HG02970 (cell line): ENCODE measurements at regions not wholly inside any gene's neighbourhood (a gene's known extent, or its start where the extent isn't known, plus 50 kb on each side); places are given as distances from the start of the nearest gene placed in this dataset.

ENCODE experiments used
- ATAC-seq: cut with Tn5 transposase; IDR thresholded peaks from one replicate; pipeline ENCODE4 v1.9.1; 2021; ENCODE audit warnings: mild to moderate bottlenecking, moderate library complexity, moderate number of reproducible peaks; ENCODE audit not compliant: unreplicated experiment, low FRiP score

DNA sequence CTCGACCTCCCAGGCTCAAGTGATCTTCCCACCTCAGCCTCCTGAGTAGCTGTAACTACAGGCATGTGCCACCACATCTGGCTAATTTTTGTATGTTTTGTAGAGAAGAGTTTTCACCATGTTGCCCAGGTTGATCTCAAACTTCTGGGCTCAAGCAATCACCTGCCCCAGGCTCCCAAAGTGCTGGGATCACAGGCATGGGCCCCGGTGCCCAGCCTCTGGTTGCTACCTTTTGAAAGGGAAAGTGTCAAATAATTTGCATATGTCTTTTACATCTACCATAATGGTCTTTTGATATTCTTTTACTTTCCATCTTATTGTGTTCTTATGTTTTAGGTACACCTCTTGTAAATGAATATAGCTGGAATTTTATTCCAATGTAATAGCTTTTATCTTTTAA, 263.1 kb upstream of the FN1 start:
- no peak for ATAC-seq

DNA sequence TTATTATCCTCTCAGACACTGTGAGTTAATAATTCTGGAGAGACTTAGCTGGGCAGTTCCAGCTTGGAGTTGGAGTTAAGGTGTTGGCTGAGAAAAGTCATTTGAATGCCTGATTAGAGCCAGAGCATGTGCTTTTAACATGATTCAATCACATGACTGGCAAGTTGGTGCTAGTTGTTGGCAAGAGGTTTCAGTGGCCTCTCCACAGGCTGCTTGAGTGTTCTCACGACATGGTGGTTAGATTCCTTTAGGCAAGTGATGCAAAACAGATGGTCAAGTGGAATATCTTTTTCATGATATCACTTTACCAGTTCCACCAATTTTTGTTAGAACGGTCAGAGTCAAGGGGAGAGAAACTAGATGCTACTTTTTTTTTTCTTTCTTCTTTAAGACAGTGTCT, 262.7 kb upstream of the FN1 start:
- no peak for ATAC-seq

DNA sequence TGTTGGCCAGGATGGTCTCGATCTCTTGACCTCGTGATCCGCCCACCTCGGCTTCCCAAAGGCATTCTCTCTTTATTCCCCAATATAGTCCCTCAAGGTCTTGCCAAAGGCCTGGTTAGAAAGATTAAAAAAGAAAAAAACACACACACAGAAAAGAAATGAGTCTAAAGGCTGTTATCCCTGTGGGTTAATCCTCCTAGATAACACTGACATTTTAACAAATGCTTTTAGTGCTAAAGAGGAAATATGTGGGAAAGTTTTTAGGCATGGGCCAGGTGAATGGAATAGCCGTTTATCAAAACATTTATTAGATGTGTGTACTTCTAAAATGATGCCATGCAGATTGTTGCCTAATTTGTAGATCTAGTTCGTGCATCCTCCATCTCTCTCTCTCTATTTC, 261.6 kb upstream of the FN1 start:
- no peak for ATAC-seq

DNA sequence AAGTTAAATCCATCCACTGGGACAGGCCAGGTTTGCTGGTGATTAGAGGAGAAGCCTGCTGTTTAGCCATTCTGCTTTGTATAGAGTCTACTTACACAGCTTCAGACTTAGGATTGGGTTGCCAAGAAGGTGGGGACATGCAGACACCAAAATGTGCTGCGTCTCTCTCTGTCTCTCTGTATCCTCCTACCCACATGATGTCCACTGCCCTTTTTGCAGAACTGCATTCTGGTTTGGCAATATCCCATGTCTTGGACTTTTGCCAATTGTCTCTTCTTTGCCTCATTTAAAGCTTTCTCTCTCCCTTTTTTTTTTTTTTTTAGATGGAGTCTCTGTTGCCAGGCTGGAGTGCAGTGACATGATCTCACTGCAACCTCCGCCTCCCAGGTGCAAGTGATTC, 261.1 kb upstream of the FN1 start:
- no peak for ATAC-seq

DNA sequence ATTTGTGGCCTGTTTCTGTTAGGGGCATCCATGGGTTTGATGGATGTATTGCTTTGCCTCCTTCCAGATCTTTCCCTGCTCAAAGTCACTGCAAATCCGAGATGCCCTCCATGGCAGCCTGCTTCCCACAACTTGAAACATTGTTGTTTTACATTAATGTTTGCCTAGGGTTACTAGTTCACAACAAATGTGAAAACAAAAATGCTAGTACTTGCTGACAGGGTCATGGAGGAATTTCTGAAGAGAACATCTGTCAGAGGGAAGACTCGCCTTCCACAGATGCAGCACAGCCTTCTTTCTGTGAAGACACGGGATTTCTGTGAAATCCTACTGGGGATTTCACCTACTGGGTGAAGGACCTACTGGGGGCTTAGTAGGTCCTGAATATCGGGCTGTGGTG, 260.0 kb upstream of the FN1 start:
- ATAC-seq: no peak

DNA sequence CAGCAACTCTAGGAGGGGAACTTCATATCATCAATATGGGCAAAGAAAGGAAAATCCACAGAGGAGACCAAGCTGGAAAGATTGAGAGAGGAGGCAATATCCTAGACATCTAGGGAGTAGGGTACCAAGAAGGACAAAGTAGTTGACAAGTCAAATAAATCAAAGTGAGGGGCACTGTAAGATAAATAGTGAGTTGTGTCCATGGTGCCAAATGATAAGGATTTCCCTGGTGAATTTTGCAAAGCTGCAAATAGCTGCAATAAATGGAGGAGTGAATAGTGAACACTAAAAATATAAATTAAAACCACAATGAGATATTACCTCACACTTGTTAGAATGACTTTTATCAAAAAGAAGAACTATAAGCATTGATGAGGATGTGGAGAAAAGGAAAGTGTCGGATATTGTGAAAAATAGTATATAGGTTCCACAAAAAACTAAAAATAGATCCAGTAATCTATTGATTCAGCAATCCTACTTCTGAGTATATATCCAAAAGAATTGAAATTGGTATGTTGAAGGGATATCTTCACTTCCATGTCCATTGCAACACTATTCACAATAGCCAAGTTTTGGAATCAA, 258.2 kb upstream of the FN1 start:
- ATAC-seq: no peak

DNA sequence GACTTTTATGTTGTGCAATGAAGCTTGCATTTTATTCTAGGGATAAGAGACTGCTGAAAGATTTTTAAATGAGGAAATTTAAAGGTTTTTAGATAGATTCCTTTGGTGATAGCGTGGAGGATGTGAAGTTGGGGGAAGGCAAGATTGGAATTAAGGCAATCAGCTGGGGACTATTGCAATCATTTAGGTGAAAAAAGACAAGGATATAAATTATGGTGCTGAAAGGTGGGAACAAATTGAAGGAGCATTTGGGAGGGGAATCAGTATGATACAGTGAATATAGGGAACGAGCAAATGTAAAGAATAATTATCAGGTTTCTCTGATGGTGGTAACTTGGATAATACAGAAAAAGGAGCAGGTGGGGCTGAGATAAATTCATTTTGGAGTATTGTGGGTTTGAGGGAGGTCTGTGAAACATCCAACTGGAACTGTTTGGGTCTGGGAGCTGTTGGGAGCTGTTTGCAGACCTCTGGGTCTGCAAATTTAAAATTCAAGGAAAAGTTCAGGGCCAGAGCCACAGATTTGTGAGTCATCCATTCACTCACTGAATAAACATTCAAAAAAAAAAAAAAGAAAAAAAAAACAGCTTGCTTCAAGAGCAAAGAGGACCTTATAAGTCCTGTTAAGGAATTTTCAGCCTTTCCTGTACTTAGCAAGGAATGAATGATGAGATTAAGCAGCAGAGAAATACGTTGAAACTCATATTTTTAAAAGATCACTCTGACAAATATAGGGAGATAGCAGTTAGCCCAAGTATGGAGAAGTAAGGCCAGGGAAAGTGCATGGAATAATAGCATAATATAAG, 257.5 kb upstream of the FN1 start:
- no peak for ATAC-seq

DNA sequence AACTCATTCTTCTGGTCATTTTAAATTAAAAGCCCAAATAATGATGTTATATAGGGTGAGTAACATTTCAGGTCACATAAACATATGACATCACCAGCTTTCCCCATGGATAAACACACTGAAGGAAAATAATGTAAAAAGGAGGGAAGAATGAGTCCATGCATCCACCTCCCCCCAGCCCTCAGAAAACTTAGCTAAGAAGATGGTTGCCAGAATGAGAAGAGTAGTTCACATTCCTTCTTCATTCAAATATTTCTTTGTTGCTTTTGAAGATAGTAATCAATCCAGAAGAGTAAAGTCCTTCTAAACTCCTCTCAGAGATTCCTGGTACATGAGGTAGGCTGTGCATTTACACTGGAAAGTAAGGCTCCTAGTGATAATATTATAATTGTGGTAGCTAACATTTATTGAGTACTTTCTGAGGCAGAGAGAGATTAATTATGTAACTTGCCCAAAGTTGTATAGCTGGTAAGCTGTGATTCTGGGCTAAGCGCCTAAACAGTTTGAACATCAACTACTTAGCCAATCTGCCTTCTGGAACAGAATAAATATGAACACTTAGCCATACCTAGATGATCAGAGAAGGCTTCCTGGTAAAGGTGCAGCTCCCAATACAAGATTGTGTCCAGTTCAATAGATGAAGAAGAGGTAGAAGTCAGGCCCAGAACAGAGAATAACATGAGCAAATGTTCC, 256.7 kb upstream of the FN1 start:
- ATAC-seq: no peak

DNA sequence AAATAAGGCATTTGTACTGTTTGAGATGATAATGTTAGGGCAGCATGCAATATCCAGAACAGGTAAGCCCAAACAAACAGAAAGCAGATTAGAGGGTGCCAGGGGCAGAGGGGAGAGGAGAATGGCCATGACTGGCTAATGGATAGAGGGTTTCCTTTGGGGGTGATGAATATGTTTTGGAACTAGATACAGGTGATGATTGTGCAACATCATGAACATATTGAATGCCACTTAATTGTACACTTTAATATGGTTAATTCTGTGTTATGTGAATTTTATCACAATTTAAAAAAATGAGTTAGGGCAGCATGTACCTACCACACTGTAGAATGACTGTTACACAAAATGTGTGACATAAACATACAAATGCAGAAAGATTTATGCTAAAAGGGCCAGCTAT, 255.5 kb upstream of the FN1 start:
- ATAC-seq: no peak

DNA sequence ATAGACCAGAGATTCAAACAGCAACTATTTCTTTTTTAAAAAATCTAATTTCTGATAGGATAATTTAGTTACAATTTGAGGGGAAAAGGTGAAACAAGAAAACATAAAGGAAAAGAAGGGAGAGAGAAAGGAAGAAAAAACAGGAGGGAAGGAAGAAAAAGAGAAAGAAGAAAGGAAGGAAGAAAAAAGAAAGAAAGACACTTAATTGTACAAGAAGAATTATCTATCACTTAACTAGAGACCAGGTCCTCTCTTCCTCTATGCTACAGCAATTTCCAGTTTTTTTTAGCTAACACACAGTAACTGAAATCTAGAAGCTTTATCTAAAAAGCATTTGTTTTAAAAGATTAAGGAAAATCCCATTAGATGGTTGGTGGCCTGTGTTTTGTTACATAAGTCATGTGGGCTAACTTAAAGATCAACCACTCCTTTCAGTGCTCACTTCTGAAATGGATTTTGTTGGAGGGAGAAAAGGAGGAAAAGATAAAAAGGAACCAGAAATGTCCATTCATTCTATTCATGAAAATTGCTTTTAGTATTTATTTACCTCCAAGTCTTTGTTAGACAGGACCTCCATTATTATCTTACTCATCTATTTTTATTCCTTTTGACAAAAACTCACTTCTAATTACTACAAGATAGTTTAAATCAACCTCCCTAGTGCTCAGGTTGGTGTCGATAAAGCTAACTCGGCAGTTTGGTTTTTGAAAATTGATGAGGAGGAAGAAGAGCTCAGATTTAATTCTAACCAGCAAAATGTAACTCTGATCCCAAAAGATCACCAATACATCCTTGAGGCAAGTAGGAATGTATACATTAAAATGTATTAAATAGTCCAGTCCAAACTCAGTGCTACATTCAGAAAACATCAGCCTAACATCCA, 251.5 kb upstream of the FN1 start:
- no peak for ATAC-seq

DNA sequence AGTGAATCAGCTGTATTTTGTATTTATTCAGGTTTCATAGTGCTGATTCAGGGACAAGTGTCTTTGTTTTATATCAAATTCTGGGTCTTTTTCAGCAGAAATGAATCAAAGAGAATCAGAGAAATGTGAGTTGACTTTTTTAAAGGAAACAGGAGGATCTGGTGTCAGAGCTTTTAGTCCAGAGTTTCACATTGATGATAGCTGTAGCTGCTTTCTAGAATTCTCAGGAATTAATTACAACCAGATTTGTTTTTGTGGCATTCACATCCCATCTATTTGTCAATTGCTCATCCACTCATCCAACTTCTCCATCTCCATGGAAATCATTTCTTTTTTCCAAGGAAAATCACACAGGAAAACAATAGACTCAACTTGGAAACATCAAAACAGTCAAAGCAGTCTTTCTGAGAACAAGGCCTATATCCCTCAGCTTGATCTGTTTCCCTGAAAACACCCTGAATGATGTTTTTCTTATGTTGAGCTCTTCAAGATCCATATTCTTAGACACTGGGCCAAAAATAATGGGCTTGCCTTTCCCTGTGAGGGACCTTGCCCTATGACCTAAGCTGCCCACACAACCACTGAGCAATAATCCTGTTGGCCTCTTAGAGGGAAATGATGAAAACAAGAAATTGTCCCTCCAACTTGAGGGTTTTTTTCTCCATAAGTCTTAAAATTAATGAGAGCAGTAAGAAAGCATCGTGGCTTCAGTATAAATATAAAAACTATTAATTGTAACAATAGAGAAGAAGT, 249.5 kb upstream of the FN1 start:
- ATAC-seq: no peak

DNA sequence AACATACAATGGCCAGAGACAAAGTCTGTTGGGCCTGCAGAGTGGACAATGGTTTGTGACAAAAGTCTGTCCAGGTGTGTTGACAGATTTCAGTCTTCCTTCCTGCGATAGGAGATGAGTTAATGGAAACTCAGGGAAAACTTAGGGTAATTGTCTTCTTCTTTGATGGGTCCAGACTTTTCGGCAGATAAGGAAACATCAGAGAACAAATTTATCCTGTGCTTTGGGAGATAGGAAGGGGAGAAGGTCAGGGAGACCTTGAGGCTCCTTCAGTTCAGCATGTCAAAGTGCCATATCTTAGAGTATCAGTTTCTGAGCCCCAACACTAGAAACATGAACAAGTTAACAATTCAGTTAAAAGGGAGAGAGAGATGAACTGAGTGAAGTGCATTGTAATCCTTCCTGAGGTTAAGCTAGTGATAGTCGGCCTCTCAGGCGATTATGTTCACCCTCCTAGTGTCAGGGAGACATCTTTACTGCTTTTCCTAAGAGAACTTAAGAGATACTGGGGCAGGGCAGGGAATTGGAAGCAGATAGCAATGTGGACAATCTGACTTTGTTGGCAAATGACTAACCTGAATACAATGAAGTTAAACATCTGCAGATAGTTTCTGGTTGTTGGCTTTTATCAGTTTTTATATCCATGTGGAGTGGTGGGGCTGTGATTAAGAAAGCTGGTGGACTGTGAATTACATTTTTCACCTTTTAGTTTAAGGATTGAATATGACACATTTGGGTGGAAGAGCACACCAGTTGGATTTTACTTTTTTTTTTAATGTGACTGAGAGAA, 248.8 kb upstream of the FN1 start:
- no peak for ATAC-seq

DNA sequence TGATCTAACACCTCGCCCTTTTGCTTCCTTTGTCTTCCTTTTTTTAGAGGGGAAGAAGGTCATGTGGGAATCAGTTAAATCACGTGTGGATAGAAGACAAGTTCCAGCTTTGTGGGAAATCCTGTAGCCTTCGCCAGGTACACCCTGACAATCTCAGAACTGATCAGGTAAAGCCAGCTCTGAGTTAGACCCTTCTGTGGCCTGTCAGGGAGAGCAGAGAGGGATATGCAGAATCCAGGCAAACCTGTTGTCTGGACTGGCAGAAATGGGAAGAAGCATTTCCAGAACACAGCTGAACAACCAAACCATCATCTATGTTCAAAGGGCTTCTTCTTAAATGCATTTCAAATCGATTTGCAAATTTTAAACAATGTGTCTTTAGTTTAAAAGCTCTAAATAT, 247.4 kb upstream of the FN1 start:
- no peak for ATAC-seq

DNA sequence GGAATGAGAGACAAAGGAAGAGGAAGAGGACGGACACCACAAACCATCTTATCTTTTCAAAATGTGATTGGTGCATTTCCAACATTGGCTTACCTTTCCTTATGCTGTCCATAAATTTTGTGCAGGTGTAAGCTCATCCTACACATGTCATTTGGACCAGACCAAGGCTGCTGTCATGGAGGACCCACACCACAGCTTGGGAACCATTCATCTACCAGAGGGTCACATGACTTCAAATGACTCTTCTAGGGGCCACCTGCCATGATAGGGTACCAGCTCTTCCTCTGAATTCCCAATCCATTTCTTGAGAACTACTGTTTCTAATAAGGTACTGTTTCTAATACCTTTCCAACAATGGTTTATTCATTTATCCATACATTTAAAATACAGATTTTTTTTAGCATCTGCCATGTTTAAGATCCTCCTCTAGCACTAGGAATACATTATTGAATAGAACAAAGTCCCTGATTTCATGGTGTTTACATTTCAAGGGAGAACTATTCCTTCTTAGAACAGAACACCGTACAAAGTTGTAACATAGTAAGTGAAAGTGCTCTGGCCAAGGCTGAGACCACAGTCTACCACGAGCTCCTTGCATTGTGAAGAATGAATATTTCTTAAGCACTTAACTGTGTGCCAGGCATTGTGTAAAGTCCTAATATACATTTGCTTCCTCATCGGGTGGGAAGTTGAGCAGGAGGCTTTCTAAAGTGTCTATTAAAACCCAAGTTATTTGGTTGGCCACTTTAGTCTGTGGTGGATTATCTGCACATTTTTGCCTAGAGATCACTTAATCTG, 246.1 kb upstream of the FN1 start:
- no peak for ATAC-seq

DNA sequence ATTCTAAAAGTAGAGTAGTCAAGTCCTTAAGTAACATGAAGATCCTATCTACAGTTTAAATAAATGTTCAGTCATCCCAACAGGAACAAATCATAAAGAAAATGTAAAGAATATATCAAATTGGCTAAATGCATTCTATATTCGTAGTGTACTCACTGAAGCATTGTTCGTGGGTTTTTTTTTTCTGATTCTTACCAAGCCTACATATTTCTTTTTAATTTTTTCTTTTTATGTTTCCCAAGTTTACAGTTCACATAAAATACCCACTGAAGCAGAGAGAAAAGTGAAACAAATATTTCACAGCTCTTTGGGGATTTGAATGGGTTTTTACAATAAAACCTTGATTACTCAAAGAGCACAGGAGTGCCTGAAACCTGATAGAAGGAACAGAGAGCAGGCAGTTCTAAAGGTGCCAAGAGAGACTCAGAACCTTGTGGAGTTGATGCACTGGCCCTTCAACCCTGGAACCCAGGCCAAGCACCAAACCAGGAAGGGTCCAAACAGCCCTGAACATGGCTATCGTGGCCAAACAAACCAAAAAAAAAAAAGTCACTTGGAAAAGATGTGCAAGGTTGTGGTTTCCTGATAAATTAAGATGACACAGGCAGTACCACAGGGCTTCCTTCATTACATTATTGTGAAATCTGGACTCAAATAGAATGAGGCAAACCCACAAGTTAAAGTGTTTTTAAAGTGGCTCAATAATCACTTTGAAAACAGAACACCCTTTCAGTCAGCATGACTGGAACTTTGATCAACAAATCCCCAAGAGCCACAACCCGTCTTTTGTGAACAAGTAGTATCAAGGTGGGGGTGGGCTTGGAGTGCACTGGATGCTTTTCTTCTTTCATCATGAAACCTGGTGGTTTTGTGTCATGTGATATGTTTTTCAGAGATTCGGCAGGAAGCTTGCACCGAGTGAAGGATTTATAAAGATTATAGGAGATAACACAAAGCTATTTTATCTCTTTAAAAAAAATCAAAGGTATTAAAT, 245.0 kb upstream of the FN1 start:
- ATAC-seq: no peak

DNA sequence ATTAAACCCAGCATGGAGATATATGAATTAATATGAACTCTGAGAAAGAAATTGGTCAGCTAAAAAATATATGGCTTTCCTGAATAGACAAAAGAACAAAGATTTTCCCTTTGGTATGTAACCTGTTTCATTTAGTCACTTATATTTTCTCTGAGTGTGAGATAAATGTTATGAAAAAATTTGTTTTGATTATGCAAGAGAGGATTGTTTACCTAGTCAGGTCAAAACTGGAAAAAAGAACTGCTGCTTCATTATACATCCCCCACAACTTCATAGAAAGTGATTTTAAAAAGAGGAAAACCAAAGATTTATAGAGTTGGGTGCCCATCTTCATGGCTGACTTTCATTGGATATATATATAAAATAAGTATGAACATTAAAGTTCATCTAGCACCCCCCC, 242.2 kb upstream of the FN1 start:
- no peak for ATAC-seq

DNA sequence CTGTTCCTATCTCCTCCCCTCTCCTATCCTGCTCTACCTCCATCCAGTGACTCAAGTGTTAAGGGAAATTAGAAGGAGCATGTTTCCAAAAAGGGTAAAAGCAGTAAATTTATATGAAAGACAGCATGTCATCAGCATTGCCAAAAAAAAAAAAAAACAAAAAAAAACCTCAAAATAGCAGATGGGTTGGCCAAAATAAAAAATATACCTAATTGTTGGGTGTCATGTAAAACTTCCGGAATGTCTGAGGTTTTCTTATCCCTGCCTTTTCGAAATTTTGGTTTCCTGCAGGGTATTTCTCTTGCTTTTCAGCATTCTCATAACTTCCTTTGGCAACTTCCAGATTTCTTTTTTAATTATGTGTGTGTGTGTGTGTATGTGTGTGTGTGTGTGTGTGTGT, 241.6 kb upstream of the FN1 start:
- ATAC-seq: no peak
